GM21786 (cell line): ENCODE measurements at regions not wholly inside any gene's neighbourhood (a gene's known extent, or its start where the extent isn't known, plus 50 kb on each side); places are given as distances from the start of the nearest gene placed in this dataset.

Source experiments
- ATAC-seq: cut with Tn5 transposase; IDR thresholded peaks from one replicate; pipeline ENCODE4 v1.9.1; 2021; ENCODE audit not compliant: unreplicated experiment

DNA sequence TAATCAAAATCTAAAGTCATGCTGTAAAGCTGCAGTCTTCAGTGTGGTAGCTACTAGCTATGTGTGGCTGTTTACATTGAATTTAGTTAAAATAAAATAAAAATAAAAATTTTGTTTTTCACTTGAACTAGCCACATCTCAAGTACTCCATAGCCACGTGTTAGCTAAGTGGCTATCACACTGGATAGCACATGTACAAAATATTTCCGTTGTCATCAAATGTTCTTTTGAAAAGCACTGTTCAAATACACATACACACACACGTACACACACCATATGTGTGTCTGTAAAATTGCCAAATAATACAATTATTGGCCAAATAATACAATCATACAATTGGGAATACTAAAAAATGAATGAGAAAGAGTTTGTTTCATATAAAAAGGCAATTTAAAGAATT is 778.2 kb upstream of the FLRT2 start:
- no peak for ATAC-seq

DNA sequence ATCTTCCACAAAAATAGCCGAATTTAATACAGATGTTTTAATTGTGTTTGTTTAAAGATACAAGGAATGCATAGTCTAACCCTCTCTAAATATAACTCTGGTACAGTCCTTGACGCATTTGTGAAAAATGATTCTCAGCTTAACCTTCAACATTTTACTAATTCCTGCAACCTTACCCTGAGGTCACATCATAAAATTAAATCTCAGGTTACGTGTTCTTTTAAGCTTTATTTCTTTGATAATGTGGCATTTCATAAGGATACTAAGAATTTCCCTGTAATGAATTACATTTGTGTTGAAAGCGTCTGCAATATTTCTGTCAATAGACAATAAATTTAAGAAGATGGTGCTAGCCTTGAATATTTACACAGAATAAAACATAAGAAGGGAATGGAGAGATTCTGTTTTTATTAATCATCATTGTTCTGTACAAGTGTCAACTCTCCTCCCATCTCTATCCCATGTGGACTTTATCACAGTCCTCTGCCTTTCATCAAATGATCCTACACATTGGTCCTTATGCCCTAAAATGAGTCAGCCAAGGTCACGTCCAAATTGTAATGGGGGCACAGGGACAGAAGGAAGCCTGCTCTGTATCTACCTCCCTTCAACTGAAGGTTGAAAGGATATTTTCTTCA is 769.3 kb upstream of the FLRT2 start:
- no peak for ATAC-seq

- ATAC-seq, result no peak
Measured at GRCh38 chr14:84767434-84767833, 762.5 kb upstream of the FLRT2 start.

DNA sequence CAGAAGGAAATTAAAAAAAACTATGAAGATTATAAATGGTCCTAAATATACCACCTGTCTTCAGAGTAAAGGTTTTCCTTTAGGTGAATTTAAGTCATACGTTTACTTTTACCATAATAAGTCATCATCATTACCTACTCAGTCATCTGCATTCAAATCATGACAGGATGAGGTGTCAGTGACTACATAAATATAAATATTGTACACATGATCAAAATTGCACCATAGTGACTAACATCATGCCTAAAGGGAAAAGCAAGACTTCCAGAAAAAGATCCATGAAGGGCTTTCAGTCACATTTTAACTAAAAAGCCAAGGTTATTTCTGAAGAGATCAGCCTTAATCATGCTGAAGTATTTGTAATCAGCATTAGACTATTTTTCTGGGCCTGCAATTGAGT is 759.9 kb upstream of the FLRT2 start:
- ATAC-seq, result no peak

DNA sequence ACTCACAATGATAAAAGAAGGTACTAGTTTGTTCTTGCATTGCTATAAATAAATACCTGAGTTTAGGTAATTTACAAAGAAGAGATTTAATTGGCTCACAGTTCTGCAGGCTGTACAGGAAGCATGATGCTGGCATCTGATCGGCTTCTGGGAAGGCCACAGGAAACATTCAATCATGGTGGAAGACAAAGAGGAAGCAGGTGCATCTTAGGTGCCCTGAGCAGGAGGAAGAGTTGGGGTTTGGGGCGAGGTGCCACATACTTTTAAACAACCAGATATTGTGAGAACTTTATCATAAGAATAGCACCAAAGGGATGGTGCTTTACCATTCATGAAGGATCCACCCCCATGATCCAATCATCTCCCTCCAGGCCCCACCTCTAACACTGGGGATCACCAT is 752.6 kb upstream of the FLRT2 start:
- no peak for ATAC-seq

DNA sequence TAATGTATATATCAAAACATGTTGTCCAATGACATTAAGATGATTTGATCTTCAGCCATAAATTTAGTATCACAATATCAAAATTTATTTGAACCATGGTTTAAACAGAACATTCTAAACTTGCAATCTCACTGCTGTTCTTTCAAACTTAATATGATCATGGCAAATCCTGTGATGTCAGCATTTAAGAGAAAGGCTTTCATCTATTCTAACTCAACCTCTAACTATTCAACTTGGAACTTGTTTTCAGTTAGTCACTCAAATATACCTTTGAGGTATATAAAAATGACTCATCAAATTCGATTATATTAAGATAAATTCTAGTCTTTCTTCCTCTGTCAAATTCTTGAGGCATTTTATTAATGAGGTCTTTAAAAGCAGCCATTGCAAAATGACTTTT is 747.0 kb upstream of the FLRT2 start:
- no peak for ATAC-seq

- no peak for ATAC-seq
Measured at GRCh38 chr14:84783511-84783910, 746.4 kb upstream of the FLRT2 start.

DNA sequence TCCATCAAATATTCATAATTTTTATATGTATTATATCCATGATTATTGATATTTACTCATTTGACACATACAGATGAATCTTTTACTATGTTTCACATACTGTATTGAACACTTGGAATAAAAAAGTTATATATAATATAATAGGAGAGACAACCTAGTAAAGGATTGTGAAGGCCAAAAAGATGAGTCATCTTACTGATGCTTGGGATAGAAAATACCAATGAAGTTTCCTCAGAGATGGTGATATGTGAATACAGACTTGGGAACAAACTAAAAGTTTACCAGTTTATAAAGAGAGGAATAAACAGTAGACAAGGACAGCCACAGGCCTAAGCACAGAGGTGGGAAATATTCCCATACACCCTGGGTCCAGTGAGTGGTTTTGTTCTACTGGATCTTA is 743.9 kb upstream of the FLRT2 start:
- ATAC-seq, result no peak

DNA sequence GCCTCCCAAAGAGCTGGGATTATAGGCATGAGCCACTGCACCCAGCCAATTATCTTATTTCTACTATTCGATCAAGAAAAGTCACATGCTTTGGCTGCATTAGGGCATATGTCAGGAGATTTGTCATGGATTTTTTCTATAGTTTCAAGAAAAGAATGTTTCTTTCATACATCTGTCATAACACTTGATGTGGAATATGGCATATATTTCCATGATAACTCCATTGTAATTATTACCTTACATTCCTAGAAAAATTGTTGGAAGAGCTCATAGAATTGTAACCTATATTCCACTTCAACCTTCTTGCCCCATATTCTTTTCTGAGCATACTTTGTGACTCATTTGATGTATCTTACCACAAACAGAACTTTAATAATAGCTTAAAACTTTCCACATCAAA is 740.9 kb upstream of the FLRT2 start:
- ATAC-seq, result no peak

- ATAC-seq, result no peak
Measured at GRCh38 chr14:84792722-84793410, 737.1 kb upstream of the FLRT2 start.

- ATAC-seq, result no peak
Measured at GRCh38 chr14:84797326-84797725, 732.6 kb upstream of the FLRT2 start.

DNA sequence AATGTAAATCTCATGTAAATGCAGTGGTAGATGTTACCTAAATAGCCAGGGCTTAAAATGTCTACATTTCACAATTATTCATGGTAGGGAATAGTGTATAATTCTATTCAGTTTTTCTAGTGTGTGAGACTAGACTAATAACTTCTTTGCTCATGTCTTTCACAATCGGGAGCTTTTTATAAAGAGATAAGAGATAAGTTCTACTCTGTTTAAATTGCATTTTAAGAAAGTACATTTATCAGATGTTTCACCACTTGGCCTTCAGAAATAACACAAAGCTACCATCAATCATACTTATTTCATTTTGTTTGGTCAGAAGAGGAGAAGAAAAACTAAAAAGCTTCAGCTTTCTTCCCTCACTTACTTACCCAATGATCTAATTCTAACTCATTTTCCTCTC is 725.5 kb upstream of the FLRT2 start:
- ATAC-seq, result no peak

DNA sequence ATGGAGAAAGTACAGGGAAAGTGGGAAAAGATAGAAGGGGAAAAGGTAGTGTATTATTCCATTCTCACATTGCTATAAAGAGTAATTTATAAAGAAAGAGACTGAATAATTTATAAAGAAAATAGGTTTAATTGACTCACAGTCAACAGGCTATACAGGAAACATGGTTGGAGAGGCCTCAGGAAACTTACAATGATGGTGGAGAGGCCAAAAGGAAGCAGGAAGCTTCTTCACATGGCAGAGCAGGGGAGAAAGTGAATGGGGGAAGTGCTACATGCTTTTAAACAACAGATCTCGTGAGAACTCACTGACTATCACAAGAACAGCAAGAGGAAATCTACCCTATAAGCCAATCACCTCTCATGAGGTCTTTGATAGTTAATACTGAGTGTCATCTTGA is 725.0 kb upstream of the FLRT2 start:
- ATAC-seq, result no peak

DNA sequence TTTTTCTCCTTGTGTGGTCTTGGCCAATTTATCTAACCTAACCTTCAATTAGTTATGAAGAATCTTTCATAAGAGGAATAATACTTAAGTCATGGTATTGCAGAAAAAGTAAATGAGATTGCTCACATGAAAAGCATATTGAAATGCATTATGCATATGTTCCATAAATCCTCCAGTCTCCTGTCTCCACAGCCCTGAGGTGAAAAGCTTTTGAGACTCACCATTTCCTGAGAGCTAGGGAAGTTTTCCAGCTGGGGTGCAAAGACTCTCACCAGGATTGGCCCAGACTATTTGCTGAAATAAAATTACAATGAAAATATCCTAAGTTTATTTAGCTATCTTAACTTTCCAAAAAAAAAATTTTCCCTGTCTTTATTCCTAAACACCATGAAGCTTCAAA is 723.8 kb upstream of the FLRT2 start:
- ATAC-seq, result no peak

DNA sequence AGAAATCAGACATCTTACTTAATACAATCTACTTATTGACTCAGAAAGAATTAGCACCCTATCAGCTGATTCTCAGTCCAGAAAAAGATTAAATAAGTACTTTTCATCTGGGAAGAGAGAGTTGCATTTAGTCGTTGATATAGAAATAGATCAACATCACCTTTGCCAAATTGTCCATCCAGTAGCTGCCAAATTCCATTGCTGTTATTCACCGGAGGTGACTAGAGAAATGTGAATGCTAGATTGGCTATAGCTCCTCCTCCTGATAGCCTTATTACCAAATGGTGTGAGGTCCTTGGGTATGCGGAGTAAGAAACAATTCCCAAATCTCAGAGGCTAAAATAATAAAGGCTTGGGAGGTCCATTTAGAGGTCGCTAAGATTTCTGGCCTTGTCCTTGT is 723.3 kb upstream of the FLRT2 start:
- ATAC-seq, result no peak

- no peak for ATAC-seq
Measured at GRCh38 chr14:84807673-84808072, 722.3 kb upstream of the FLRT2 start.

- no peak for ATAC-seq
Measured at GRCh38 chr14:84809158-84809557, 720.8 kb upstream of the FLRT2 start.

- ATAC-seq, result no peak
Measured at GRCh38 chr14:84814391-84814790, 715.6 kb upstream of the FLRT2 start.

DNA sequence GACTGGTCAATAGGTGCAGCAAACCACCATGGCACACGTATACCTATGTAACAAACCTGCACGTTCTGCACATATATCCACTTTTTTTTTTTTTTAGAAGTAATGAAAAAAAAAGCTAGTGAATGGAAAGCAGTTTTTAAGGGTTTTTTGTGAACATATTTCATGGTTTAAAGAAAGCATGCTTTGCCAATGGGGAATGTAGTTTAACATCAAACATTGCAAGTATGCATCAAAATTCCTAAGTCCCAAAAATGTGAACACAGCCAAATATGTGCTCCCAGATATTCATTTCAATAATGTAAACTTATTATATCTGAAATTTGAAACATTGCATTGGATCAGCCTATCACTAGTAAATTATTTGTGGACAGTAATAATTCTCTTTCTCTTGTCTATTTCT is 710.4 kb upstream of the FLRT2 start:
- no peak for ATAC-seq

DNA sequence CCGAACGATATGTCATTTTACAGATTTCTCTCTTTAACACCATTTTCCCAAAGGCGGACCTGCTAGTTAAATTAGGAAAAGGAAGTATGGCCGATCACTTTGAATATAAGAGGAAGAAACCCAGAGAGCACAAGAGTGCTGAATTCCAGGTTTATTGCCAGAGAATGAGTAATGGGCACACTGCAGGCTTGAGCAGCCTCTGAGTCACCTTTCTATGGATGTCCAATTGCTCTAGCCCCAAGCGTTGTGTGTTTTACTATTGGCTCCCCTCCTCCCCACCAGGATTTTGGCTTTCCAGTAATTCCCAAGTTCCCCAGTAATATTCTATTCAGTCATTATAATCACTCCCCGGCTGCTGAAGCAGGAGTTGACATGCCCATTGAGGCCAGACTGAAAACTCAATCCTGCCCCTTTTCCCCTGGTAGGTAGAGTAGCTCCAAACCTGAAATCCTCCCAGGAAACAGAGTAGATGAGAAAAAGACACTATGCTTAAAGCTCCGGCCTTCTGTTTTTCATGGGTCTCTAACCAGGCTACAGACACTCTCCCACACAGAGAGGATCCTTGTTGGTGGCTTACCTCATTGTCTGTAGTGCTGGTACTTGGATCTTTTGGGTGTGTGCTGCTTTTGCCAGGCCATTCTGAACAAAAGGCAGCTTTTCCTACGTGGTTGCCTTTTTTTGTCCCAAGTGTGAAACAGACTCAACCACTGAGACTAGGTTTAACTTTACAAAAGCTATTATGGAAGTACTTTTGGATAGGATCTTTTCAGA is 704.3 kb upstream of the FLRT2 start:
- ATAC-seq, result no peak

- no peak for ATAC-seq
Measured at GRCh38 chr14:84826294-84826693, 703.6 kb upstream of the FLRT2 start.

- no peak for ATAC-seq
Measured at GRCh38 chr14:84850595-84850994, 679.3 kb upstream of the FLRT2 start.
